GM18498 (cell line): ENCODE measurements at regions not wholly inside any gene's neighbourhood (a gene's known extent, or its start where the extent isn't known, plus 50 kb on each side); places are given as distances from the start of the nearest gene placed in this dataset.
A peak's percentile ranks its signal among the peaks of the same experiment; 100 is the strongest.

ENCODE experiments used
- ATAC-seq: cut with Tn5 transposase; IDR thresholded peaks from one replicate; pipeline ENCODE4 v1.9.1; 2021; ENCODE audit warnings: mild to moderate bottlenecking, moderate library complexity; ENCODE audit not compliant: unreplicated experiment

DNA sequence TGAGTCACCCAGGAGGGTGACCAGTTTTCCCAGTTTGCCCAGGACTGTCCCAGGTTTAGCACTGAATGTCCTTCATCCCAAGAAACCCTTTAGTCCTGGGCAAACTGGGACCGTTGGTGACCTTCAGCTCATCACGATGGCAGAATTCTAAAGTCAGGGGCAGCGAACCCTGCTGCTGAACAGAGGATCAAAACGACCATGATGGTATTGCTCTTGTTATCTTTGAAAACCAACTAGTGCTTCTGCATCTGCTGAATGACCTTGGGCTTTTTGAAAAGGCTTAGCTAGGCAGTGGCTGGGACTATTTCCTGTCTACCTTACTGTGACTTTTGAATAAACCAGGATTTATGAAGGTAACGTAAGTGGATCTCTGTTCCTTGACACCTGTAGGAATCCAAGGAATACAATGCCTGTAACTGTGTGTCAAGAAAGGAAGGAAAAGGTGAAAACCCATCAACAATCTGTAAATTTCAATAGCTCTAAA lies 281.9 kb downstream of the SOX9 start:
- no peak for ATAC-seq

DNA sequence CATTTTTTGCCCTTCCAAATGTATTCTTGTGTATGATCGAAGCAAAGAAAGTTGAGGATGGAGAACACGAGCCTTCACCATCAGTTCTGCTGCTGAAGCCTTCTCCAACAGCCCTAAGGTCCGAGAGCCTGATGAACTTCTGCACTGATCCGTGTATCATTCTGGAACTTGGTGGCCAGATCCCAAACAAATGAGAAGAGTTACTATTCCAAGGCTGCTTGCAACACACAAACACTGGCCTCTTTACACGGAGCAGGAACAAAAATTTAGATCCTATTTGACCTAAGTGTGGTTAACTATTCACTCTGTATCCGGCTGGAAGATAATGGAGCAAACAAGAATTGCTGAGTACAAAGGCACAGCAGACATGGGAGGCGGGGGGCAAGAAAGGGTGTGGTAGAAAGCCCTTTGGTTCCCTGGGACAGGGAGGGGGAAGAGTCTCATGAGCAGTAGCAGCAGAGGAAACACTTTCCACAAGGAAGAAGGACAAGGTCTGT lies 282.9 kb downstream of the SOX9 start:
- ATAC-seq, result no peak

DNA sequence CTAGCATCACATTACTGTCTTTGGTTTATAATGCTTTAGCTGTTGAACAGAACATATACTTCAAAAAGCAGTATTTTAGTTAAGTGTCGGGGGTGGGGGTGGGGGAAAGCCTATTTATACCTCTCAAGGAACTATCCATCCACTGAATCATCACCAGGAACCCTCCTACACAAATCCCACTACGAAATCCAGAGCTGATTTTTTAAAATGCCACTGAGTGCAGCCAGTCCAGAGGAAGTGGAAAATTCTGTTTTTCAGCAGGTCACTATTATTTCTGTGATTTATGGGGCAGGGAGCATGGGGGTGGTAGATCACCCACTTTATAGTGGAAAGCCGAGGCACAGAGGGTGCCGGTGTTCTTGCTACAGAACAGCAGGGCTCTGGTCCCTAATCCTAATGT lies 284.1 kb downstream of the SOX9 start:
- ATAC-seq, result no peak

DNA sequence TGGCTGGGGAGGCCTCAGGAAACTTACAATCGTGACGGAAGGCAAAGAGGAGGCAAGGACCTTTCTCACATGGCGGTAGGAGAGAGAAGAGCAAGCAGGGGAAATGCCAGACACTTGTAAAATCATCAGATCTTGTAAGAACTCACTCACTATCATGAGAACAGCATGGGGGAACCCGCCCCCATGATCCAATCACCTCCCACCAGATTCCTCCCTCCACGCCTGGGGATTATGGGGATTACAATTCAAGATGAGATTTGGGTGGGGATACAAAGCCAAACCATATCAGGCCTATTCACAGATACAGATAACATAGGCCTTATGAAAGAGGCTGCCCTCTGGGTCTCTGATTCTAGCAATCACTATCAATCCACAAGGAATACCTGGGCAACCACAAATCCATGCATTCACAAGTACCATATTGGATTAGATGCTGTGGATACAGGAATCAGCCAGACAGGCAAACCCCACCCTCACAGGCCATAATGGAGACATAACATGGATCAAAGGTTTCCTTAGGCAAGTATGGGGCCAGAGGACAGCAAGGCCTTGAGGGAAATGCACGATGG lies 284.9 kb downstream of the SOX9 start:
- ATAC-seq, result no peak

DNA sequence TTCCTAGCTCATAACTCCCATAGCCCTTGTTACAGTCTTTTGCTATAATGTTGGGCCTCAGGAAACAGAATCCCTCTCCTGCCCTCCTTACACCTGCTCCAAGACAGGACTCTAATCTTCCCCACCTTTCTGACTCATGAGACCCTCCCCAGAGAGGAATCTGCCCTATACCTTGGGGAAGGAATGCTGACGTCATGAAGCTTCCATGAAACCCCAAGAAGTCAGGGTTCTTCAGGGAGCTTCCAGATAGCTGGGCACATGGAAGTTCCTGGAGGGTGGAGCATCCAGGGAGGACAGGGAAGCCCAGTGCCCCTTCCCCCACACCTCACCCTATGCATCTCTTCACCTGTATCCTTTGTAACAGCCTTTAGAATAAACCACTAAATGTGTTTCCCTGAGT lies 285.7 kb downstream of the SOX9 start:
- ATAC-seq, result no peak

DNA sequence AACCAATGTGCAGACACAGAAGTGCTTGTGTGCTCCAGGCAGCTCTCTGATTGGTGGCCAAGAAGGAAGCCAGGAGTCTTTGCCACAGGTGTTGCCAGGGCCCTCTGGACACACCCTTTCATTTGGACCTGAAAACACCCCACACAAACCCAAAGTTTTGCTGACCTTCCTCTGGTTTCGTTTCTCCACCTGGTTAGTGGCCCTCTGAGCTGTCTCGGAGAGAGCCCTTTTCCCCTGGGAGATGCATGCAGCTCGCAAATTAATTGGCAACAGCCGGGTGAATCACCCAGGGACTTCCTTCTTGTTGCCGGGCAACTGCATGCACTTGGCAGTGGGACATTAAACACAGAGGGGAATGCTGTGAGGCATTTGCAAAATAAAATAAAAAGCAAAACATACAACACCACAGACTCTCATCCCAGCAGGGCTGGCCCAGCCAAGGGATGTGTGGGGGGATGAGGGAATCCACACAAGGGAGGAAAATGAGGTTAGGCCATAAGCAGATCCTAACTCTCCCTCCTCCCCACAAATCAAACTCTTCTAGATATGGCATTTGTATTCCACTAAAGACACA lies 286.6 kb downstream of the SOX9 start:
- peak; percentile 73 for ATAC-seq

DNA sequence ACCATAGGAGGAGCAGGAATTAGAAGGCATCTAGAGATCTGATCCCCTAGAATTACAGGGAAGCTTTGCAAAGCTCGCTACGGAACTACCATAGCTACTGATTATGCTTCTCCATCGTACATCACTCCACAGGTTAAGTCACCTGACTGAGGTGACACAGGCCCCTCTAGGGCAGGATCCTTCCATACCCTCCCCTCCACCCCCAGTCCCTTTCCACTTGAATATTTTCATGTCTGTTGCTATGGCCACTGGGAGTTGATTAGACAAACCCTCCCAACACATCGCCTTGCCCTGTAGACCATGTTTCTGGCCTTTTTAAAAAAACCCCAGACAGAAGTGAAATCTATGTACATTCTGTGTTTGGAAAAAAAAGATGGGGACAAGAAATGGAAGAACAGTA lies 287.1 kb downstream of the SOX9 start:
- ATAC-seq, result peak; percentile 5

DNA sequence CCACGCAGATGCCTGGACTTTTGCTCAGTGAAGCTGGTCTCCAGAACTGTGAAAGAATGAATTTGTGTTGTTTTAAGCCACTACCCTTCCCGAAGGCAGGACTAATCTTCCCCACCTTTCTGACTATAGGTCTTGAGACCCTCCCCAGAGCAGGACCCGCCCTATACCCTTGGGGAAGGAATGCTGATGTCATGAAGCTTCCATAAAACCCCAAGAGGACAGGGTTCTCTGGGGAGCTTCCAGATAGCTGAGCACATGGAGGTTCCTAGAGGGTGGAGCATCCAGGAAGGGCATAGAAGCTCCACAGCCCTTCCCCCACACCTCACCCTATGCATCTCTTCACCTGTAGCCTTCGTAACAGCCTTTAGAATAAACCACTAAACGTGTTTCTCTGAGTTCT lies 287.8 kb downstream of the SOX9 start:
- no peak for ATAC-seq

DNA sequence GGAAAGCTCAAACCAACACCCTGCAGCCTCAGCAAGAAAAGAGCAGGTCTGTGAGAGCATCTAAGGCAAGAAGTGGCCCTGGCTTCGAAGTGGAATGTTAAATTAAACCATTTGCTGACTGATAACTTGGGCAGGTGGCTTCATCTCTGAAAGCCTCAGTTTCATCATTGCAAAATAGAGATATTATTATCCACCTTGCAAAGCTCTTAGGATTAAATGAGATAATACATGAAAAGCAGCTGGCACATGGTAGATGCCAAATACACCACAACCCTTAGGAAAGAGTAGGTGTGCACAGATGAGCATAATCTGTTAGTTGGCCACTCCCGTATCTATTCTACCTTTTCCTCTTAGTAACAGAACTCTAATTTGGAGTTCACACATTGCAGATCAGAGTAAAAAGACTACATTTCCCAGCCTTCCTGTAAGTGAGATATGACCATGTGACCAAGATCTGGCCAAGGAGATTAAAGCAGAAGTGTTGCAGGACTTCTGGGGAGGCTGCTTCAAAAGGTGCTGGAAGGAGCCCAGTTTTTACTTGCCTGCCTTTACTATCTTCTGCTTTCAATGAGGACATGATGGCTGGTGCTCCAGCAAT lies 288.7 kb downstream of the SOX9 start:
- ATAC-seq, result no peak

DNA sequence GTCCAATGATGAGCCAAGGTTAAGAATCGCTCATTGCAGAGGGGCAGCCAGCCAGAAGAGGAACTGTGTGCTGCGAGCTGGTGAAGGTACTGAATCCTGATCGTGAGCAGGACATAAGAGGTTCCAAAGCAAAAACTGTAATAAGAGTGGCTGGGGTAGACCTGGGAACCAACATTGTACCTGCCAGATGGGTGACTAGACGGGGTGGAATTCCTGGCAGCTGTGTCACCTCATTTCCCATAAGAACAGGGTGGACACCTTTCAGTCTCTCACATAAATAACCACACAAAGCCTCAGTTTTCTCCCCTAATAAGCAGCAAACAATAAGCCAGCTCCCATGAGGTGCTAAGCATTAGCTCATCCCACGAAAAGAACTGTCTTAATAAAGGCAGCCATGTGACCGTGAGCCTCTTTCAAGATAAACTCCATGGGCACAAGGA lies 290.3 kb downstream of the SOX9 start:
- ATAC-seq, result no peak

DNA sequence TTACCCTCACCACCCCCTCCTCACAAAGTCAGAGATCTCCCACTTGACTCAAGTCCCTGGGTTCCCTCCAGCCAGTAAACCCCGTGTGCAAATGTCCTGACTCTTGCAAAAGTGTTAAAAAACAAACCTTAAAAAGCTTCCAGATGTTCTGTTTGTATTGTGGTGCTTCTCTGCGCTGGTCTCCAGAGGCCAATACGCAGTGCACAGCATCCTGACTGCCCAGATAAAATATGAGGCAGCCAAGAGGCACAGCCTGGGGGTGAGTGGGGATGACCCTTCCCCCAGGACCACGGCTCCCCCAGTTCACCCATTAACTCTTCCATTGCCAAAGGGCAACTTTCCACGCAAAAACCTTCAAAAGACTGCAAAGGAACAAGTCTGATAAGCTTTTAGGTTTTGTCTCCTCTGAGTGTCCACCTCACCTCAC lies 291.8 kb downstream of the SOX9 start:
- ATAC-seq, result no peak

DNA sequence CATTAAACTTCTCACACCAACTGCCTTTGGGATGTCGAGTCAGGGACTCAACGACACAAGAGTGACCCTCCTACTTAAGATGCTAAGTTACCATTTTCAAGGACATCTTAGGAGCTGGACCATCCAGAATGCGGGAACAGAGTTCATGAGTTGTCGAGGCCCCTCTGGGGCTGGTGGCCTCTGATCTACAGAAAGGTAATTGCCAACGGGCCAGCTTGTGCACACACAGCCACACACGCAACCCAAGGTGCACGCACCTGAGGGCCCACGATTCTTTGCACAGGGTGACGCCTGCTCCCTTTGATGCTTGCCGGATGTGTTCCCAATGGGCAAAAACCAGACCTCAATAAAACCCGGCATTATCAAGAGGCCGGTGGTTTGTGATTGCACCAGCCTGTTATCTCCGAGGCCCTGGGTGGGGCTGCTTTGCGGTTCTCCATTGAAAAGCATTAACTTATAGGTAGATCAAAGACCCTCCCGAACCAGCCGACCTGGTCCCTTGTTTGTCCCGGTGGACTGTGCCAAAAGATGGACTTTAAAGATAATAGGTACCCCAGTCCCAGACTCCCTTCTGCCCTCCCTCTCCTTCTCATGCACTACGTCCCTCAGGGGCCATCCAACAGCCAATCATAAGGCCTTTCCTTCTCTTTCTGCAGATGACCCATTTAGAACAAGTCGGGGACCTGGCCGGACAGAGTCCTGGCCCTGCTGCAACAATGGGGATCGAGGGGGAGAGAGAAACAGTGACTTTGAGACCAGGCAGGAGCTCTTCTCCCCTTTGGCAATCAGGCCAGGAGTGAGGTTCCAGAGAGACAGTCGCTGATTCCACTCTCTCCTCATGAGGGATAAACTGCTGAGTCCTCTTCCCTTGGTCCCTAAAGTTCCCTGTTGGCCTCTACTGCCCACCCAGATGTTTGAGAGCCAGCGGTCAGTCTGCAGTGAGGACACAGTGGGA lies 292.5 kb downstream of the SOX9 start:
- ATAC-seq, result no peak

DNA sequence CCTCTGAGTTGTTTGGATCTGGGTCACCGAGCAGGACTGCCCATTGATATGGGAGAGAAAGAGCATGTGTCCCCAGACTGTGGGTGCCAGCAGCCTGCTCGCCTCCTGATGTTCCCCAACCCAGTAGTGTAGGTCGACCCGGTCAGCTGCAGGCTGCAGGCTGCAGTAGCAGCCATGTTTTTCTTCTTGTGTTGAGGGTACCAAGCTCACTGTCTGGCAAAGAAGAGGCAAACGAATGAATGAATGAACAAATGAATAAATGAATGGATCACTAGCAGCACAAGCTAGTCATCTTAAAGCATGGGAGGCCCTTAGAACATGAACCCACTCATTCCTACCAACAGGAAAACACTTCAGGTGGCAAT lies 293.2 kb downstream of the SOX9 start:
- ATAC-seq, result no peak

DNA sequence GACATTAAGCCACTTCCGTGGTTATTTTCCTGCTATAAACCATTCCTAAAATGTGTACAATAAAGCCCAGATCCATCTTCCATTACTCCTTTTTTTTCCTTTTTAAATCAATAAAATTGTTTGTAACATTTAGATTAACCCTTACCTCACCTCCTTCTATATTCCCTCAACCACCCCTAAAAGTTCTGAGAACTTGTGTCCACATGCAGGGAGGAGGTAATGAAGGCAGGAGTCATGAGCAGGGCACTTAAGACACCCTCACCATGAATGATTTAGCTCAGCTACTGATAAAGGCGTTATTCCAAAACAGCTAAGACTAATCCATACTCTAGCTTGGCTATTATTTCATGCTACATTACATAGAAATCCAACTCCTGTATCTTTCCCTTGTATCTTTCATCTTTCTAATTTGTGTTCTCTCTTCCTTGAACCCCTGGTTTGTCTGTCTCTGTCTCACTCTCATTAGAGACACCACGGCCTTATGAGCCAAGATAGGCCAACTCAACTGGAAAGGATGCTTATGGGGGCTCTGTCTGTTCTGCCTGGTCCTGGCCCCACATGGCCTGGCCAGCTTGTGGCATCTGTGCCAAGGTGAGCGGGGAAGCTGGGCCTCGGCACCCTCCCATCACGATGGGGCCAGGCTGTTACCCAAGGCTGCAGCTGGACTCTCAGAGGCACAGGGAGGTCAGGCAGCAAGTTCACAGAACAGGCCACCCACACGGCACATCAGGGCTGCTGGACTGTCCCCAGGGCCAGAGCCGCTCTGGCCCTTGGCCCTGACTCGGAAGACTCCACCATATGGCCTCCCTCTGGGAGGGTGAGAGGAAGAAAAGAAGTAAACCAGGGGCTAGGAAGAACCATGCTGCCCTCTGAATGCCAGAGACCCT lies 294.4 kb downstream of the SOX9 start:
- ATAC-seq, result no peak

DNA sequence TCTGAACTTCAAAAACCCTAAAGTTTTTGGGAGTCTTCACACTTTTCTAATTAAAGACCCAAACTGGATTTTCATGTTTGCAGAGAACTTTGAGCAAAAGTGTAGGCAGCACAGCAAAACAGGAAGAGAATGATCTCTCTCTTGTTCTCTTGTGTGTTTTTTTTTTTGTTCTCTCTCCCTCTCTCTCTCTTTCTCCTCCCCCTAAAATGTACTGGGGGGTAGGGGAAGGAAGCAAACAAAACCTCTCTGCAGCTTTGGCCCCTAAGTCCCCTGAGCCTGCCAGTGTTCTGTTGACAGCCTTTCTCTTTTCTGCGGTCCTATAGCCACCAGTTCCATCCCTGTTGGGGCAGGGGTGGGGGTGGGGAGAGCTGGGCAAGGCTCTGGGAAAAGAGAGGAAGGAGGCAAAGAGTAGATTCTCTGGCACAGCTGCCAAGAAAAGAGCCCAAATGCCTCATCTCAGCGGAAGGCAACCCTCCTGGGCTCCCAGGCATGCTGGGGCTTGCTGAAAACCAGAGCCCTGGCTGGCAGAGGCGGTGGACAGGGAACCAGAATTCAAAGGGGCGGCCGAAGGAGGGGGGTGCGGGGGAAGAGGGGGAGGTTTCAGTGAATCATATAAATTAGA lies 295.3 kb downstream of the SOX9 start:
- no peak for ATAC-seq

DNA sequence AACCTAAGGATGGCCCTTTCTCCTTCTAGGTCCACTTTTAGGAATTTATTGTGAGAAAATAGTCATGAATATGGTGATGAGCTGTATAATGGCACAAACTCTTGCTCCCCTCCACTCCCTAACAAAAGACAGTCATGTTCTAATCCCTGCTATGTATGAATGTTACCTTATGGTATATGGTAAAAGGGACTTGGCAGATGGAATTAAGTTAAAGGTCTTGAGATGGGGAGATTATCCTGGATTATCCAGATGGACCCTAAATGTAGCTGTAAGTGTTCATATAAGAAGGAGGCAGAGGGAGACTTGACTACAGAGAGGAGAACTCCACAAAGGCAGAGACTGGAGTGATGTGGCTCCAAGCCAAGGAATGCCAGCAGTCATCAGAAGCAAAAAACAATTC lies 296.1 kb downstream of the SOX9 start:
- ATAC-seq, result no peak

DNA sequence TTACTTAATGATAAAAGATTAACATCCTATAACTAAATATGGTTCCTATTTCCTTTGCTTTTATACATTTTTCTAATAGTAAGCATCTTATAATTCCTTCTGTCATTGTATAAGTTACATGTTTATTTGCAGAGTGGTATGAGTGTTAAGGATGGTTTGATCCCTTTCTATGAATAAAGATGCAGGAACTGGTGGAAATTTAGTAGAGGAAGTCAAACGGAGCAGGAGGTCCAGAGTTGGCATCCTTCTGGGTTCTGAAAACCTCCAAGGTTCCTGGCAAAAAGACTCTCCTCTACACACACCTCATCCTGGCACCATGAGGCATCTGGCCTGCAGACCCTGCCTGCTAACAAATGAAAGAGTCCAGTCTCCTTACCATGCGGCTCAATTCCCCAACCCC lies 296.8 kb downstream of the SOX9 start:
- ATAC-seq, result no peak

DNA sequence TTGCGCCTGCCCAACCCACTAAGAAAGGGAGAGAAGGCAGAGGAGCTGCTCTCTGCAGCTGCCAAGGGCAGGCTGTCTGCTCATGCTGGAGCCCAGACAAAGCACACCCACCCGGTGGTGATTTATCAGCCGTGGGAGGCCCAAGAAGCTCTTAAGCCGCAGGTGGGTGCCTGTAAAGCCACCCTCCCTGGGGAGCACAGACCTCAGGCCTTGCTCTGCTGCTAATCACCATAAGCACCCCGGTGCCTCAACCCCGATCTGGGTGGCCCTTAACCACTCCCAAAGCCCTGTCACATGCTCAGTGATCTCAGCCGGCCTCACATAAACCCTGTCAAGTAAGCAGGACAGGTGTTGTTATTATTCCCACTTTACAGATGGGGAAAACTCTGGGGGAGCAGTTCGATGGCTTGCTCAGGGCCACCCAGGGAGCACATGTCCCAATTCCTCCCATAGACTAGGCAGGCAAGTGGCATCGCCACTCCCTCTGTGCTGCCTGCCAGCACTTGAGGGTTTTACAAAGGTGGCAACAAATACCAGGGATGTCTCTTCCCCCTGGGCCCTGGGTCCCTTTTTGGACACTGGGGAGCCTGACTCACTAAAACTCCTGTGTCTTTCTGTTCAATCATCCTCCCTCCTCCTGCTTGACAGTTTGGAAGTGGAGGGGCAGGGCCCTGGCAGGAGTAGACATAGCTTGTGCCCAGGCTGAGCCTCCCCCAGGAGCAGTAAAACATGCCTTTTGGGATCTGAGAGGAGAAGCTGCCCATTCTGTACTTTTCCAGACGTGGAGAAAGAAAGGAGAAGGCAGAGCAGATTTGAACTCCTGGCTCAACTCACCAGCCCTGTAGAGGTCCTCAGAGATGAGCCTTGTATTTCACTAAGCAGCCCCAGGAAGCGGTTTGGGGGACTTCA lies 299.3 kb downstream of the SOX9 start:
- peak; percentile 56 for ATAC-seq

DNA sequence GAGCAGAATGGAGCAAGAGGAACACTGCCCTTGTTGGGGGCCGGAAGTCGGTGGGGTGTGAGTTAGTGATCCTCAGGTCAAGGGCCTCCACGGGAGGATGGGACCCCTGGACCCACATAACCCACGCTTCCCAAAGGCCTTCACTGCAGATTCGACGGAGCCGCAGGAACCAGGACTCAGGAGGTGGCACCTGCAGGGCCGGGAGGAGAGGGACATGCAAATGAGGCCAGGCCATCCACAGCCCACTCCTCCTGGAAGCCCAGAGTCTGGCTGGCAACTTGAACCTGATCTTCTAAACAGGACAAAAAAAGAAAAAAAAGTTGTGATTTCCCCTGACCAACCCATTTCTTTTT lies 299.9 kb downstream of the SOX9 start:
- no peak for ATAC-seq
